Urothelium cell line (cell line): ENCODE measurements at regions not wholly inside any gene's neighbourhood (a gene's known extent, or its start where the extent isn't known, plus 50 kb on each side); places are given as distances from the start of the nearest gene placed in this dataset.
"Not testable (repeated sequence)": the region's sequence is repeated elsewhere in the genome, so short reads cannot be mapped to it uniquely, and the experiment has no call there.

Source experiments
- DNase-seq: peaks from one replicate; pipeline ENCODE4 v3.0.0; 2011; ENCODE audit warnings: low spot score, mixed read lengths
- FAIRE-seq: peaks from 2 replicates; lab custom pipeline; 2011; peaks lifted over from hg19 to GRCh38; lab: Jason Lieb, UNC

GRCh38 chr4:67333664-67334063 lies 211.6 kb downstream of the CENPC start:
- DNase-seq (no peak), FAIRE-seq (no peak)

GRCh38 chr4:67332627-67333026 lies 212.7 kb downstream of the CENPC start:
- DNase-seq (peak; percentile 17), FAIRE-seq (no peak)

- FAIRE-seq (no peak), DNase-seq (no peak)
Measured at GRCh38 chr4:67328393-67328792, 216.9 kb downstream of the CENPC start.

- no peak for DNase-seq
- FAIRE-seq: peak; percentile 9
Measured at GRCh38 chr4:67328018-67328278, 217.4 kb downstream of the CENPC start.

GRCh38 chr4:67327245-67328017 lies 217.9 kb downstream of the CENPC start:
- peak; percentile 76 for DNase-seq
- FAIRE-seq: peak; percentile 42

- FAIRE-seq (no peak), DNase-seq (no peak)
Measured at GRCh38 chr4:67325791-67326190, 219.5 kb downstream of the CENPC start.

- DNase-seq (no peak), FAIRE-seq (no peak)
Measured at GRCh38 chr4:67320645-67321044, 224.7 kb downstream of the CENPC start.

GRCh38 chr4:67319607-67320006 lies 225.7 kb downstream of the CENPC start:
- not testable (repeated sequence) for FAIRE-seq, DNase-seq

GRCh38 chr4:67300497-67301185 lies 244.7 kb downstream of the CENPC start:
- DNase-seq, FAIRE-seq: not testable (repeated sequence)

GRCh38 chr4:67292636-67293035 lies 252.7 kb downstream of the CENPC start:
- DNase-seq (no peak), FAIRE-seq (no peak)

- peak; percentile 7 for DNase-seq
- FAIRE-seq: no peak
Measured at GRCh38 chr4:67292045-67292444, 253.3 kb downstream of the CENPC start.

GRCh38 chr4:67291644-67292043 lies 253.7 kb downstream of the CENPC start:
- FAIRE-seq (no peak), DNase-seq (peak; percentile 5)

- peak; percentile 30 for FAIRE-seq
- no peak for DNase-seq
Measured at GRCh38 chr4:67288964-67289363, 256.3 kb downstream of the CENPC start.

- DNase-seq (no peak), FAIRE-seq (no peak)
Measured at GRCh38 chr4:67286724-67287123, 258.6 kb downstream of the CENPC start.

- DNase-seq: no peak
- FAIRE-seq: no peak
Measured at GRCh38 chr4:67282749-67283148, 262.6 kb downstream of the CENPC start.

GRCh38 chr4:67275179-67275750 lies 270.0 kb downstream of the CENPC start:
- no peak for DNase-seq

GRCh38 chr4:67274671-67275070 lies 270.6 kb downstream of the CENPC start:
- FAIRE-seq, DNase-seq: not testable (repeated sequence)

More at GRCh38 chr4:67275179-67275750, 270.0 kb downstream of the CENPC start:
- no peak for FAIRE-seq

GRCh38 chr4:67273666-67274065 lies 271.6 kb downstream of the CENPC start:
- DNase-seq: no peak
- no peak for FAIRE-seq

GRCh38 chr4:67261971-67262370 lies 283.3 kb downstream of the CENPC start:
- no peak for FAIRE-seq
- DNase-seq: no peak

- FAIRE-seq (no peak), DNase-seq (no peak)
Measured at GRCh38 chr4:67256388-67257043, 288.8 kb downstream of the CENPC start.

GRCh38 chr4:67250131-67250896 lies 295.0 kb downstream of the CENPC start:
- no peak for DNase-seq
- no peak for FAIRE-seq
